Anterior cingulate cortex (tissue), 58 donors: ENCODE measurements at regions not wholly inside any gene's neighbourhood (a gene's known extent, or its start where the extent isn't known, plus 50 kb on each side); places are given as distances from the start of the nearest gene placed in this dataset.

Experiments
- DNase-seq, 58 donors: peaks; one replicate each; lab custom pipeline; 2025; lab: John Stamatoyannopoulos, UW

DNA sequence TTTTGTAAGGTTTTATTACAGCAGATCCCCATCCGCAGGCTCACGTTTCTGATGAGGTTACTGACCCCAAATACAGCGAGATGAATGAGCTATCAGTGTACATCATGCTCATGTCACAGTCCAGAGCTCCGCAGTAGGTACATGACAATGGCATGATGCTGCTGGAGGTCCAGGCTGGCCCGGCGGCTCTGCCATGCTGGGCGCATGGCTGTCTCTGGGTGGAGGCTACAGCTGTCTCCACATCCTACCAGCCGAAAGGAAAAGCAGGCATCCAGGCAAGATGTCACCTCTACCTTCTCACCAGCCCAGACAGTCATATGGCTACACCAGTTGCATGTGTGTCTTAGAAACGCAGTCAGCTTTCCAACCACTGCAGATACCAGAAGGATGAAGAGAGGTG lies 90.9 kb upstream of the RNF32 start:
- no peak for DNase-seq

DNA sequence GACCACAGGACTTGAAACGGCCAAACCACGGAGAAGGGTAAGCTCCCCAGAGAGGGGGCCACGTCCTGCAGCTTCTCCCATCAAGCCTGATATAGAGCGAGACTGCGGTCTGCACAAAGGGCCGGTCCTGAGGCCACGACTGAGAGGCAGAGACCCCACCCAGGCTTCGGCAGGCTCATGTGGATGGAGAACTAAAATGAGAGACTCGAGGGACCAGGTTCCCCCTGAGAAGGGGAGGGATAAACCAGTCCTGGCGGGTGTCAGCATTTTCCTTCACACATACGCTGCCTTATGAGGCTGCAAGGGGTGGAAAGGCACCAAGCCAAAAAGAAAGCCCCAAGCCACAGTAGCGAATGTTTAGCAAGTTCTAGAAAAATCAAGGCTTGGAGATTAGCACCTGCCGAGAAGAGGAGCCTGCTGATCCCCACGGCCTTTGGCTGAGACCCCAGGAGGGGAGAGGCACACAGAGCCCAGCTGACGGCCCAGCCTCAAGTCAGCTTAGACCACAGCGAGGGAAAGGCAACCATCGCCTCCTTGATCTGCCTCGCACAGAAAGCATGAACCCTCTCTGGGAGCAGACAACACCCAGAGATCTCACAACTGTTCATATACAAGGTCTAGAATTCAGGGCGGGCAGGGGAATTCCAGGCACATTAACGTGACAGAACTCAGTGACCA lies 92.6 kb upstream of the RNF32 start:
- DNase-seq, result no peak

GRCh38 chr7:156545979-156546378 lies 94.6 kb upstream of the RNF32 start:
- DNase-seq, result peak in 15 of 58 donors; percentile 2 to 39 (median 15)

DNA sequence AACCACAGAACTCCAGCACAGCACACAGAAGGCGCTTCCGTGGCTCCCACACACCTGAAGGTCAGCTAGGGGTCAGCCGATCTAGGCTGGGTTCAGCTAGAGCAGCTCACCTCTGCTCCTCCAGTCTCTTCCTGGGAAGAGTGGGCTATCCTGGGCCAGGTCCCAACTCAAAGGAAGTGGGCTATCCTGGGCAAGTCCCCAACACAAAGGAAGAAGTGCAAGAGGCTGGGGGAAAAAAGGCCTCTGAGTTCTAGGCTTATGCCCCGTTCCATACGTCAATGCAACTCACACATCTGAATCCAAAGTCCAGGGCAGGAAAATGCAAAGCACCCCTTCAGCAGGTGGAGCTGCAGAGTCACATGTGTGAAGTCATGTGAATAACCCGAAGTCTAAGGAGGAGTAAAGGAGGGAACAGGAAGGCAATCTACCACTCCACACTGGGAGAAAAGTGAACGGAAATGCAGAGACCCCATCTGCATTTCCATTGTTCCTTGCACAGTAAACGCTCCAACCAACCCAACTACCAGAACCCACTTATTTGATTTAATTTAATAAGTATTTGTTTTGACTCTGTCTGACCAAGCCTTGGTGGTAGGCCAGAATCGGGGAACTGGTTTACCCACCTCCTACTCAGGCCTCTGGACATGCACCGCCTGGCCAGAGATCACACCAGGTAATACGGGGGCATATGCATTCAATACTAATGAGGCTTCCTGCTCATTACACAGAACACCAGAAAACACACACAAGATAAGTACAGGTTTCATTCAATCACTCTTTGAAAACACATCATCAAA lies 95.5 kb upstream of the RNF32 start:
- no peak for DNase-seq

DNA sequence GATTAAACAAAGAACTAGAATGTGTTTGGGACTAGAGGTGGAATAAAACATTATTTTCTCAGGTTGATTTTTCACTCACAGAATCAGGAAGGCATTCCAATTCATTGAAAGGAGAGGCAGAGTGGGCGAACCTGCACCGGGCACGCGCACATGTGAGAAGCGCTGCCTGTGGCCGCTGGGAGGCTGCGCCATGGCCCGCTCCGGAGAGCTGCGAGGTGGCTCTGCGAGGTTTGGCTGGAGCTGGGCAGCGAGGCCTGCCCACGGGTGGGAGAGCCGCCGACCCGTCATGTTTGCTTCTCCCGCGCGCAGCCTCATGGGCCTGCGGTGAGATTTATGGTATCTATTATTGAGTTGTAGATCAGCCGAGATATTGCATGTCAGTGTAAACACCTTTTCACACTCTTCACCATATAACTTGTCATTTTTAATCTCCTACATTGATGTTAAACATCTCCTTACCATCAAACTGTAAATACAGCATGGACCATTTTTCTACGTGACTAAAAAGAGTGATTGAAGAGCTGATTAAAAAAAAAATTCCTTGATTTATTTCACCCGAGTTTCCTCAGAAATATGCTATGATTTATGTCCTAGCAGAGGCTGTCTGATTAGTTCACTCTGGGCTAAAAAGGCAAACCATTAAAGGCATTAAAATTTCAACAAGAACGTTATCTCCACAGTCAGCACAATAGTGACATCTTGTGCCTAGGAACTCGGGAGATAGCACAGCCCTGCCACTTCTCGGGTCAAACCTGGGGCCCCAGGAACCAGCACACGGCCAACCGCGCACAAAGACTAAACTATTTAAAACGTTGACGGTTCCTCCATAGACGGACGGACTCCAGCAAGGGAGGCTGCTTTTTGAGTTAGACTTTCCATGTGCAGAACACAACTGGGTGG lies 96.6 kb upstream of the RNF32 start:
- DNase-seq, result no peak

GRCh38 chr7:156540619-156541165 lies 99.9 kb upstream of the RNF32 start:
- no peak for DNase-seq

DNA sequence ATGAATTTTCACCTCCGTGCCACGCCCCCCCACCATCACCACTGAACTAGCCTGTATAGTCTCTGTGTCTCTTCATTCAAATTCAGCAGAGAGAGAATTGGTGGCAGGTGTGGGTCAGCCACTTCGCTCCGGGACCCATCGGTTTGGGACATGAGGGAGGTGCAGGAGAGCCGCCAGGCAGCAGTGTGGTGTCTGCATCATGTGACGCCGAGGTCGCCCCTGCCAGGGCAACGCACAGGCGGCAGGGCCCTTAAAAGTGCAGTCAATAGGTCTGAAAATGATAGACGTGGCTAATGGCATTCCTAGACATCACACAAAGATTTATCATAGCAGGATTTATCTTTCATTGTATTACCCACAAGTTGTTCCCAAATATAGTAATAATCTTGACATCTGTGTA lies 100.6 kb upstream of the RNF32 start:
- no peak for DNase-seq

- no peak for DNase-seq
These were observed 103.6 kb upstream of the RNF32 start for GRCh38 chr7:156537006-156537405.

- no peak for DNase-seq
These were observed 105.6 kb upstream of the RNF32 start for GRCh38 chr7:156534925-156535324.

- no peak for DNase-seq
These were observed 106.6 kb upstream of the RNF32 start for GRCh38 chr7:156533964-156534363.

GRCh38 chr7:156533420-156533819 lies 107.2 kb upstream of the RNF32 start:
- DNase-seq, result no peak

- no peak for DNase-seq
These were observed 108.5 kb upstream of the RNF32 start for GRCh38 chr7:156532016-156532602.

- no peak for DNase-seq
These were observed 110.6 kb upstream of the RNF32 start for GRCh38 chr7:156529956-156530355.

- DNase-seq, result no peak
These were observed 113.1 kb upstream of the RNF32 start for GRCh38 chr7:156527458-156527890.

DNA sequence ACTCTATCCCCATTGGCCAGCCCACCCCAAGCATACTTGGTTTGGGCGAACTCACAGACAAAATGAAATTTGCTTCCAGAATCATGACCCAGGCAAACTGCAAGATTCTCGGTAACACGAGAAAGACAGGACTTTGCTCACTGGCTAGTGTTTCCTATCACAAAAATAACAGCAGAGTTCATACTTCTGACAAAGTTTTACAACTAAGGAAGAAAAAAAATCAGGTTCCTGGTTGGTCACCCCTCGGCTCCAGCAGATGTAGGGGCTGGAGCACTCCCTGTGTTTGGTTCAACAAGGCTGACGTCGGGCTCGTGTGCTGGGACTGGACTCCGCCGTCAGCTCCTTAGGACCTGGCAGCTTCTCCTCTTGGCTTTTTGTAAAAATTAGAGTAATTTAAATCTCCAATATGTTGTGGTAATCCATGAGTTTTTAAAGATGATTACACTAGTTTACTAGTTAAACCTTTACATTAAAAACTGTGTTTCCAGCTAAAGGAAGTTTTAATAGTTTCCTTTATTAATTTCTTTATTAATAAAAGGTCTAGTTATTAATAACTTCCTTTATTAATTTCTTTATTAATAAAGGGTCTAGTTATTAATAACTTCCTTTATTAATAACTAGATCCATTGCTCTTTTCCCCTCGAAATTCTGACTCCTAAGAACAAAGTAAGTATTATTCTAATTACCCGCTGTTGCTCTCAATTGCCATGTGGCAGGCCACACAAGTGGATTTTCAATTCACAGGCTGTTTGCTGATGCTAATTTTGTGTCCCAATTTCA lies 115.6 kb upstream of the RNF32 start:
- DNase-seq, result no peak

DNA sequence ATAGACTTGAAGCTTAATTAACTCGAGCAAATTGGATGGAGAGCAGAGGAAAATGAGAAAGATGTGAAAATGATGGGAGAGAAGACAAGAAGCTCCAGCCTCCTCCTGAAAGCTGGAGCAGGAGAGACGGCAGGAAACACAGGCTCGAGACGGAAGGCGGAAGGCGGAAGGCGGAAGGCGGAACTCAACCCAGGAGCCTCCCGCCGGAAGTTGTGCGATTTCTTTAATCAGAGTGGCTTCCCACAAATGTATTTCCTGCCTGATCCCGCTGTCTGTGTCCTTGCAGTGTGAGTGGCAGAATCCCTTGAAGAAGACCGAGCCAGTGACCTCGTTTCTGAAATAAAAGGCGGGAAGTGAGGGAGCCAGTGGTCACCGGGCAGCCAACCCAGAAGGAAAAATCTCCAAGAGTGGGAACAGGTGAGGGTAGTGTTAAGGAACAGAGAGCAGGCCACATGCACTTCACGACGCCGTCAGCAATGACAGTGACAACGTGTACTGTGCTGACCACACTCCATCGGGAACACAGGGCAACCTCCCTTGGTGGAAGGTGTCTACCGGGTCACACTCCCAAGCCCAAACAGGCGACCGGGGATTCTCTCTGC lies 117.0 kb upstream of the RNF32 start:
- no peak for DNase-seq

- DNase-seq, result no peak
These were observed 117.8 kb upstream of the RNF32 start for GRCh38 chr7:156522801-156523200.

GRCh38 chr7:156519070-156519469 lies 121.5 kb upstream of the RNF32 start:
- DNase-seq, result no peak

GRCh38 chr7:156518466-156518865 lies 122.1 kb upstream of the RNF32 start:
- DNase-seq, result no peak
